ENCODE measurements at regions not wholly inside any gene's neighbourhood (a gene's known extent, or its start where the extent isn't known, plus 50 kb on each side); places are given as distances from the start of the nearest gene placed in this dataset.
"Not testable (repeated sequence)": the region's sequence is repeated elsewhere in the genome, so short reads cannot be mapped to it uniquely, and the experiment has no call there.

GRCh38 chr2:17195016-17195415 is 323.2 kb downstream of the RAD51AP2 start:
- no peak overlapping the region for H3K4me3 ChIP-seq (ENCODE audit: low read depth, low read length)
- DNase-seq (ENCODE audit: low read depth): no peak
- no peak for TF ChIP-seq CTCF (conservative IDR thresholded peaks at IDR 0.05; ENCODE audit: low read depth, low read length)

- no peak for DNase-seq (ENCODE audit: low read depth)
- TF ChIP-seq CTCF (conservative IDR thresholded peaks at IDR 0.05; ENCODE audit: low read depth, low read length): no peak
- no peak overlapping the region for H3K4me3 ChIP-seq (ENCODE audit: low read depth, low read length)
These were observed 324.2 kb downstream of the RAD51AP2 start for GRCh38 chr2:17194083-17194482.

GRCh38 chr2:17193433-17193890 is 324.8 kb downstream of the RAD51AP2 start:
- not testable (repeated sequence) for DNase-seq (ENCODE audit: low read depth); H3K4me3 ChIP-seq (ENCODE audit: low read depth, low read length)

- no peak for TF ChIP-seq CTCF (conservative IDR thresholded peaks at IDR 0.05; ENCODE audit: low read depth, low read length)
- DNase-seq (ENCODE audit: low read depth): no peak
- no peak overlapping the region for H3K4me3 ChIP-seq (ENCODE audit: low read depth, low read length)
These were observed 327.0 kb downstream of the RAD51AP2 start for GRCh38 chr2:17191223-17191622.

- no peak for TF ChIP-seq CTCF (conservative IDR thresholded peaks at IDR 0.05; ENCODE audit: low read depth, low read length)
- no peak overlapping the region for H3K4me3 ChIP-seq (ENCODE audit: low read depth, low read length)
- DNase-seq (ENCODE audit: low read depth): no peak
These were observed 327.7 kb downstream of the RAD51AP2 start for GRCh38 chr2:17190527-17190926.

GRCh38 chr2:17188721-17189120 is 329.5 kb downstream of the RAD51AP2 start:
- no peak for DNase-seq (ENCODE audit: low read depth)
- TF ChIP-seq CTCF (conservative IDR thresholded peaks at IDR 0.05; ENCODE audit: low read depth, low read length): no peak
- no peak overlapping the region for H3K4me3 ChIP-seq (ENCODE audit: low read depth, low read length)

- no peak for DNase-seq (ENCODE audit: low read depth)
- TF ChIP-seq CTCF (conservative IDR thresholded peaks at IDR 0.05; ENCODE audit: low read depth, low read length): no peak
- no peak overlapping the region for H3K4me3 ChIP-seq (ENCODE audit: low read depth, low read length)
These were observed 333.7 kb downstream of the RAD51AP2 start for GRCh38 chr2:17184512-17184911.

- DNase-seq (ENCODE audit: low read depth): no peak
- no peak overlapping the region for H3K4me3 ChIP-seq (ENCODE audit: low read depth, low read length)
- TF ChIP-seq CTCF (conservative IDR thresholded peaks at IDR 0.05; ENCODE audit: low read depth, low read length): no peak
These were observed 335.8 kb downstream of the RAD51AP2 start for GRCh38 chr2:17182399-17182798.
